ENCODE measurements at regions not wholly inside any gene's neighbourhood (a gene's known extent, or its start where the extent isn't known, plus 50 kb on each side); places are given as distances from the start of the nearest gene placed in this dataset.

DNA sequence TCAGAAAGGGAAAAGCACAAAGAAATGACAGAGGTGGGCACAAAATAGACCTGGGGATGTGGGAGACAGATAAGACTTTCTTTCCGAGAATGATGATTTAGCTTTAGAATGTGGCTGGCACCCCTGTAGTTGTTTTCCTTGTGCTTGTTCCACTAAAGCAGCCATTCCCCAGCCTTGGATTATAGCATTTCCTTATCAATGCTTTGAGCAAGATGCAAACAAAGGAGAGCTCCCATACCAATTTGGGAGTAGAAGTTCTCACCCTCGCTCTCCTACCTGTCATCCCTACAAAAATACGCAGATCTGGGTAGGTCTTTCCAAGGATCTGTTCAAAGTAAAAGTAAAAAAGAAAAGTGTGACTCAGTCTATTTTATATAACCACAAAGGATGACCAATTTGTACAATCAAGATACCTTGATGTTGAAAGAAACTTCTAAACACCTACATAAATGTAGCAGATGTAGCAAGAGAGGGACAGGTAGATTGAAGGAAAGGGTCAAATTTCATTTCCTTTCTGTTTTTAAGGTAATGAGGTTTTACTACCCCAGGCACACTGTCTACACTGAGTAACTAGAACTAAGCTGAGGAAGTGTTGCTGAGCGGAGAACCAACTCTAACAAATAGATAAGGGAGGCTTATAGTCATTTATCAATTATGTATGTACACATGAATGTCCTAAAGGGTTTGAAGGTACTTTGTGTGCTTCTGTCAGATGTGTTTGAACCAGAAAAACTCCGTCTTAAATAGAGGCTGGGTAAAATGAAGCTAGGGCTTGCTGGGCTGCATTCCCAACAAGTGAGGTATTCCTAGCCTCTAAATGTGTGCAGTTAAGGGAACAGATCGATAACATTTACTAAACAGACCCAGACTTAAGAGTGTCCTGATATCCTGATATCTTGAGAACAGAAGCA, 91.1 kb upstream of the LRRN1 start:
- TF ChIP-seq, protein P1, sequence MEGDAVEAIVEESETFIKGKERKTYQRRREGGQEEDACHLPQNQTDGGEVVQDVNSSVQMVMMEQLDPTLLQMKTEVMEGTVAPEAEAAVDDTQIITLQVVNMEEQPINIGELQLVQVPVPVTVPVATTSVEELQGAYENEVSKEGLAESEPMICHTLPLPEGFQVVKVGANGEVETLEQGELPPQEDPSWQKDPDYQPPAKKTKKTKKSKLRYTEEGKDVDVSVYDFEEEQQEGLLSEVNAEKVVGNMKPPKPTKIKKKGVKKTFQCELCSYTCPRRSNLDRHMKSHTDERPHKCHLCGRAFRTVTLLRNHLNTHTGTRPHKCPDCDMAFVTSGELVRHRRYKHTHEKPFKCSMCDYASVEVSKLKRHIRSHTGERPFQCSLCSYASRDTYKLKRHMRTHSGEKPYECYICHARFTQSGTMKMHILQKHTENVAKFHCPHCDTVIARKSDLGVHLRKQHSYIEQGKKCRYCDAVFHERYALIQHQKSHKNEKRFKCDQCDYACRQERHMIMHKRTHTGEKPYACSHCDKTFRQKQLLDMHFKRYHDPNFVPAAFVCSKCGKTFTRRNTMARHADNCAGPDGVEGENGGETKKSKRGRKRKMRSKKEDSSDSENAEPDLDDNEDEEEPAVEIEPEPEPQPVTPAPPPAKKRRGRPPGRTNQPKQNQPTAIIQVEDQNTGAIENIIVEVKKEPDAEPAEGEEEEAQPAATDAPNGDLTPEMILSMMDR (conservative IDR thresholded peaks at IDR 0.05; ENCODE audit: low read depth, low read length), result no peak
- no peak for TF ChIP-seq EZH2 (IDR thresholded peaks at IDR 0.05; ENCODE audit: borderline replicate concordance, low read depth, low read length, poor library complexity, severe bottlenecking)

All from A673 (cell line).